Right atrium auricular region (tissue), 2 donors: ENCODE measurements at regions not wholly inside any gene's neighbourhood (a gene's known extent, or its start where the extent isn't known, plus 50 kb on each side); places are given as distances from the start of the nearest gene placed in this dataset.

Experiments used
- DNase-seq: peaks from one replicate; pipeline ENCODE4 v3.0.0-alpha.2; 2019; ENCODE audit warnings: low spot score
- H3K27ac ChIP-seq, 2 donors: fragments of 200-600 bp; sonication (generic); 1 replicate in 1 of 2; 2 replicates in 1 of 2; pipeline ENCODE4 v1.5.1; 2016 to 2019
- H3K27me3 ChIP-seq, 2 donors: fragments of 200-600 bp; sonication (generic); one replicate each; pipeline versions ENCODE4 v1.5.1 to v1.6.0; 2017 to 2019
- H3K36me3 ChIP-seq: fragments of 200-600 bp; sonication (generic); one replicate; pipeline ENCODE4 v1.5.1; 2016
- H3K4me1 ChIP-seq, 2 donors: fragments of 200-600 bp; sonication (generic); one replicate each; pipeline versions ENCODE4 v1.5.1 to v1.6.0; 2017 to 2019
- H3K4me3 ChIP-seq, 2 donors: fragments of 200-600 bp; sonication (generic); 1 replicate in 1 of 2; 2 replicates in 1 of 2; pipeline ENCODE4 v1.5.1; 2017 to 2019; ENCODE audit warnings: mild to moderate bottlenecking in 1 of 2, moderate library complexity in 1 of 2
- H3K9me3 ChIP-seq, 2 donors: fragments of 200-600 bp; sonication (generic); one replicate each; pipeline ENCODE4 v1.5.1; 2019
- TF ChIP-seq, protein P1 (sequence below), 2 donors: fragments of 200-600 bp; sonication (generic); IDR thresholded peaks; one replicate each; pipeline ENCODE4 v1.5.1; 2019; ENCODE audit warnings: antibody characterized with exemption in 2 of 2

GRCh38 chr4:85274955-85275354, 200.0 kb upstream of the ARHGAP24 start:
- Histone ChIP-seq H3K9me3 (peaks cover 0 to 12% of the 10 kb centered on the region in 2 donors), H3K27ac (no peak overlapping the region), H3K4me3 (no peak overlapping the region), H3K36me3 (no peaks in the 10 kb centered on the region), H3K27me3 (no peaks in the 10 kb centered on the region), H3K4me1 (no peaks in the 10 kb centered on the region)
- no peak for DNase-seq
- TF ChIP-seq, protein P1, sequence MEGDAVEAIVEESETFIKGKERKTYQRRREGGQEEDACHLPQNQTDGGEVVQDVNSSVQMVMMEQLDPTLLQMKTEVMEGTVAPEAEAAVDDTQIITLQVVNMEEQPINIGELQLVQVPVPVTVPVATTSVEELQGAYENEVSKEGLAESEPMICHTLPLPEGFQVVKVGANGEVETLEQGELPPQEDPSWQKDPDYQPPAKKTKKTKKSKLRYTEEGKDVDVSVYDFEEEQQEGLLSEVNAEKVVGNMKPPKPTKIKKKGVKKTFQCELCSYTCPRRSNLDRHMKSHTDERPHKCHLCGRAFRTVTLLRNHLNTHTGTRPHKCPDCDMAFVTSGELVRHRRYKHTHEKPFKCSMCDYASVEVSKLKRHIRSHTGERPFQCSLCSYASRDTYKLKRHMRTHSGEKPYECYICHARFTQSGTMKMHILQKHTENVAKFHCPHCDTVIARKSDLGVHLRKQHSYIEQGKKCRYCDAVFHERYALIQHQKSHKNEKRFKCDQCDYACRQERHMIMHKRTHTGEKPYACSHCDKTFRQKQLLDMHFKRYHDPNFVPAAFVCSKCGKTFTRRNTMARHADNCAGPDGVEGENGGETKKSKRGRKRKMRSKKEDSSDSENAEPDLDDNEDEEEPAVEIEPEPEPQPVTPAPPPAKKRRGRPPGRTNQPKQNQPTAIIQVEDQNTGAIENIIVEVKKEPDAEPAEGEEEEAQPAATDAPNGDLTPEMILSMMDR (IDR thresholded peaks at IDR 0.05) = no peak

GRCh38 chr4:85280963-85281362, 194.0 kb upstream of the ARHGAP24 start:
- H3K9me3 ChIP-seq = no peaks in the 10 kb centered on the region
- no peaks in the 10 kb centered on the region for H3K27me3 ChIP-seq
- TF ChIP-seq, protein P1 (IDR thresholded peaks at IDR 0.05) = no peak
- no peaks in the 10 kb centered on the region for H3K36me3 ChIP-seq
- H3K4me3 ChIP-seq = no peak overlapping the region
- no peak for DNase-seq
- no peak overlapping the region for H3K27ac ChIP-seq
- H3K4me1 ChIP-seq = no peaks in the 10 kb centered on the region

- Histone ChIP-seq H3K9me3 (peaks cover 0 to 11% of the 10 kb centered on the region in 2 donors), H3K4me1 (no peaks in the 10 kb centered on the region), H3K27ac (no peak overlapping the region), H3K4me3 (no peak overlapping the region), H3K27me3 (no peaks in the 10 kb centered on the region), H3K36me3 (no peaks in the 10 kb centered on the region)
- TF ChIP-seq, protein P1 (IDR thresholded peaks at IDR 0.05) = no peak
- no peak for DNase-seq
Observed at GRCh38 chr4:85291226-85291625, 183.7 kb upstream of the ARHGAP24 start.

DNA sequence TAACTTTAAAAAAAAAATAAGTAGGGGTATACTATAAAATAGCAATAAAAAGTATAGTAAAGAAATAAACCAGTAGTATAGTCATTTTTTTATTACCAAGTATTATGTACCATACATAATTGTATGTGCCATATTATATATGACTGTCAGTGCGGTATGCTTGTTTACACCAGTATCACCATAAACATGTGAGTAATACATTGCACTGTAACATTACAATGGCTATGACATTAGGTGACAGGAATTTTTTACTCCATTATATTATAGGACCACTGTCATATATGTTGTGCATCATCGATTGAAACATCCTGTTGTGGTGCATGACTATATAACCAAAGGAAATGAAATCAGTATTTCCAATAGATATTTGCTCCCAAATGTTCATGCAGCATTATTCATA, 176.9 kb upstream of the ARHGAP24 start:
- DNase-seq = no peak
- Histone ChIP-seq H3K36me3 (no peaks in the 10 kb centered on the region), H3K4me1 (no peaks in the 10 kb centered on the region), H3K27me3 (no peaks in the 10 kb centered on the region), H3K27ac (no peak overlapping the region), H3K4me3 (no peak overlapping the region), H3K9me3 (no peaks in the 10 kb centered on the region)
- TF ChIP-seq, protein P1 (IDR thresholded peaks at IDR 0.05) = no peak

DNA sequence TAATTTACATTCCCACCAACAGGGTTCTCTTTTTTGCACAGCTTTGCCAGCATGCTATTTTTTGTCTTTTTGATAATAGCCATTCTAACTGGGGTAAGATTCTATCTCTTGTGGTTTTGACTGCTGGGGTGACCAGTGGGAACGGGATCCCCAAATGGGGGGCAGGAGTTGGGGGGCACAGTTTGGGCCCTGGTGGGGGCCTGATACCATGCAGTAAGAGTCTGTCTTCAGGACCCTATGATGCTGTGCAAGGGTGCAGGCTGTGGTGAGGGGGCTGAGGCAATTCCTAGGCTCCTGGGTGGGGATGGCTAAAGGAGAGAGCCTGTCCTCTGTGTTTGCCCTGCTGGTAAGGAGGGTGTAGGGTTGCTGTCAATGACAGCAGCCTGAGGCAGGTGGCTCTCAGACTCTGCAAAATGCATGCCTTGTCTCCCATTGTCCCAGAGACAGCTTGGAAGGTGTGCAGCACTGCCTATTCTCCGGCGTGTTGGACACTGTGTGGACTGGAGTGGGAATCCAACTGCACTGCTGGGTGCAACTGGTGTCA, 172.7 kb upstream of the ARHGAP24 start:
- Histone ChIP-seq H3K36me3 (no peaks in the 10 kb centered on the region), H3K9me3 (no peaks in the 10 kb centered on the region), H3K27me3 (no peaks in the 10 kb centered on the region), H3K4me3 (no peak overlapping the region), H3K27ac (no peak overlapping the region), H3K4me1 (no peaks in the 10 kb centered on the region)
- no peak for DNase-seq
- TF ChIP-seq, protein P1 (IDR thresholded peaks at IDR 0.05) = no peak

- Histone ChIP-seq H3K4me1 (no peaks in the 10 kb centered on the region), H3K9me3 (no peaks in the 10 kb centered on the region), H3K36me3 (no peaks in the 10 kb centered on the region), H3K27me3 (no peaks in the 10 kb centered on the region), H3K27ac (no peak overlapping the region), H3K4me3 (no peak overlapping the region)
- TF ChIP-seq, protein P1 (IDR thresholded peaks at IDR 0.05) = no peak
- no peak for DNase-seq
Observed at GRCh38 chr4:85302756-85303155, 172.2 kb upstream of the ARHGAP24 start.
